GM11168 (cell line): ENCODE measurements at regions not wholly inside any gene's neighbourhood (a gene's known extent, or its start where the extent isn't known, plus 50 kb on each side); places are given as distances from the start of the nearest gene placed in this dataset.

Source experiments
- in situ Hi-C: fragments of 300-500 bp; cut with MboI; formaldehyde crosslinking; loops from one replicate; pipeline ENCODE4 v1.12.0; 2022; ENCODE audit warnings: low sequenced_read_pairs; ENCODE audit not compliant: unreplicated experiment

DNA sequence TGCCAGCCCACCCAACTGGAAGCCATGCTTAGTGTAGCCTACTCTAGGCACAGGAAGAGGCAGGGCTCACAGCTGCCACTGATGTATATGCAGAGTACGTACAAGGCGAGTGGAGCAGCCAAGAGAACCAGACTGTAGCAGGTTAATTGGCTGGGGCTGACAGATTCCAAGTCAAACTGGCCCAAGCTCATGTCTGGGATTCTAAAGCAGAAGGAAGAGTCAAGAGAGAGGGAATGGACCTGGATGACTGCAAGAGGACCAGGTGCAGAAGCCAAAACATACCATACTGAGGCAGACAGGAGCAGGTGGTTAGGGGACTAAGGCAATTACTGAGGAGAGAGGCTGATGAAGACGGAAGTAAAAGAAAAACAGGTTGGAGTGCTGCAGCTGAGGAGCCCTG lies 51.3 kb upstream of the LRRN2 start:
- in situ Hi-C loops: no loop called here

DNA sequence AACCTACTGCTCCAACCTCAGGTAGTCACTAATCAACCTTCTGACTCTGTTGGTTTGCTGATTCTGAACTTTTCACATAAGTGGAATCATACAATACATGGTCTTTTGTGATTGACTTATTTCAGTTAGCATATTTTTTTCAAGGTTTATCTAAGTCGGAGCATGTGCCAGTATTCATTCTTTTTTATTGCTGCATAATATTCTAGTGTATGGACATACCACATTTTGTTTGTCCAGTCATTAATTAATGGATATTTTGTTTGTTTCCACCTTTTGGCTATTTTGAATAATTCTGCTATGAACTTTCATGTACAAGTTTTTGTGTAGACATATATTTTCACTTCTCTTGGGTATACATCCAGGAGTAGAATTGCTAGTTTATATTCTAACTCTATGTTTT lies 53.0 kb upstream of the LRRN2 start:
- in situ Hi-C loops: no loop called here

DNA sequence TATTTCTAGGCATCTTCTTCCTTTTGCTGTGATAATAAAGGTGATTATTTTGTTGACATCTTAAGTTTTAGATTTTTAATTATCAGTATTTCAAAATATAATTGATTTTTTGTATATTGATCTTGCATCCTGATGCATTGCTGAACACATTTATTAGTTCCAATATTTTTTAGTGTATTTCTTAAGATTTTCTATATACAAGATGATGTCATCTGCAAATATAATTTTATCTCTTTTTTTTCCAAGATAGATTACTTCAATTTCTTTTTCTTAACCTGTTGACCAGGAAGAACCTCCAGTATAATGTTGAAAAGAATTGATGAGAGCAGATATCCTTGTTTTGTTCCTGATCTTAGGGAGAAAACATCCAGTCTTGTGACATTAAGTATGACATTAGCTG lies 54.8 kb upstream of the LRRN2 start:
- in situ Hi-C loops: no loop called here

DNA sequence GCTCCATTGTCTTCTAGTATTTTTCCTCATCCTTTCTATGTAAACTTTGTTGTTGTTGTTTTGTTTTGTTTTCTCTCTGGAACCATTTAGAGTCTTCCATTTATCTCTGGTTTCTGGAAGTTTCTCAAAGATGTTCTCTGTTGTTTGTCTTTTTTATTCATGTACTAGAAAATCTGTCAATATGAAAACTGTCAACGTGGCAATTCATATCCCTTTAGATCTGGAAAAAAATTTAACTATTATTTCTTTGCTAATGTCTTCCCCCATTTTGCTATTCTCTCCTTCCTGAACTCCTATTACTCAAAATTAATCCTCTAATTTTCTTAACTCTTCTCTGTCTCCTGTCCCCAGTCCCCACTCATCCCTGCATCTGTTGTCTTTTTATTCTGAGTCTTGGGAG lies 55.9 kb upstream of the LRRN2 start:
- in situ Hi-C loops: no loop called here

DNA sequence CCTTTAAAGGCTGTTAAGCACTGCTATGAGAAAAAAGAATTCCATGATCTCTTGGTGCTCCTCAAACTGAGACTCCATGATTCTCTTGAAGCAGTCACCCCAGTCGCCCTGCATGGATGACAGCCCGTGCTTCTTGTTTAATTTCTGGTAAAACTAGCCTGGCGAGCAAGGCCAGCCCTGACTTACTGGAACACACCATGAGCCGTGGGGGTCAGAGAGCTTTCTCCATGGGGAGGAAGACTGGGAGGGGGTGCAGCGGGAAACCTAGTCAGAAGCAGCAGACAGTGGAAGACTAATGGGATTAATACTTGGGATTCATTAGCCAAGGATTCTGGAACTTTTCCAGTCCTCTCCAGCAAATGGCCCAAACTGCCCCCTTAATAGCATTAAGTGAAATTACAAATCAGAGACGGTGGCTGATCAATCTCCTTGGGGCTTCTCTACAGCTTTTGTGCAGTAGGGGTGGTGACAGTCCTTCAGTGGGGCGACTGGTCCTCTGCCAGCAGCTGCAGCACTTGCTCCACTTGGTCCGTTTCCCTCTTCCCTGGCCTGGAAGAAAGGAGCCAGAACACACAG lies 57.2 kb upstream of the LRRN2 start:
- in situ Hi-C loops: no loop called here

DNA sequence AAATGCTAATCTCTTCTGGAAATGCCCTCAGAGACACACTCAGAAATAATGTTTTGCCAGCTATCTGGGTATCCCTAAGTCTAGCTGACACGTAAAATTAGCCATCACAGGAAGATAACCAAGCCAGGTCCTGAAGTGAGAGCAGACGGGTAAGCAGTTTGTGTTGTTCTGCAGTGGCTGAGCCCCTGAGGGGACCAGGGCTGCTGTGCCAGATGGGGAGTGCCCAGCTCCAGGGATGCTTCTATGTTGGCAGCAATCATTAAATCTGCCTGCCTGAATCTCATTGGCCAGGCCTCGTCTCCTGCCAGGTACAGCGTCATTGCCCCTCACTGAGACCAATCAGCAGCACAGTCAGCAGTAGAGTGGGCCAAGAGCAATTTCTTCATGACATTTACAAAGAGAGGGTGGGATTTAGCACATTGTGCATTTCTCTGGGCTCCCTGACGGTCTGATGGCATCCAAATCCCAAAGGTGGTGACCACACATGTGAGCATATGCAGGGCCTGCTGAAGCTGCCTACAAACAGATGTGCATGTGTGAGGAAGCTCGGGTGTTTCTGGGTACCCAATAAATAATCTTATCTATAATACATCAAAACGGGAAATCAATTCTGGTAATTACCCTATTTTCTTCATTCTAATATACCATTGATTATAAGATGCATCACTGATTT lies 58.7 kb upstream of the LRRN2 start:
- in situ Hi-C loops: no loop called here

DNA sequence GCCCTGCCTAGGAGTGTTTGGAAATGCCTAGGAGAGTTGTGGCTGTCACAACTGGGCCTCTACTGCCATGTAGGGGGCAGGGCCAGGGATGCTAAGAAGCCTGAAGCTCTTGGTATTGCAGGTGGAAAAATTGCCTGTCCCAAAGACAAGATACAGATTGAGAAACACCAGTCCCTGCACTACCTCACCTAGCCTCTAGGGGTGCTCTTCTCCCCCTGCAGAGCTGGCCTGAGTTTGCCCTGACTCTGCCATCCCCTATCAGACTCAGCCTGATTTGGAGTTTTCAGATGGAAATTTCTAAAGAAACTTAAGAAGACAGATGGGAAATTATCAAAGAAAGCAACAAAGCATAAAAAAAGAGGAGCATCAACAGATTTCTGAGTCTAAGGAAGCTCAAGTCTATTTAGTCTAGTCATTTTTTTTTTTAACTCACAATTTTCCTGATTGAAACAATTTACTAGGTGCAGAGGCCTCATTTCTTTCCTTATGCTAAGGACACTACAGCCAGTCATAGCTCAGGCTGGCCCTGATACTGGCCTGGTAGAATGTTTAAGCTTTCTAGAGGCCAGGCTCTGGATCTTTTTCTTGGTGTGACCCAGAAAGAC lies 61.4 kb upstream of the LRRN2 start:
- in situ Hi-C loops: no loop called here

DNA sequence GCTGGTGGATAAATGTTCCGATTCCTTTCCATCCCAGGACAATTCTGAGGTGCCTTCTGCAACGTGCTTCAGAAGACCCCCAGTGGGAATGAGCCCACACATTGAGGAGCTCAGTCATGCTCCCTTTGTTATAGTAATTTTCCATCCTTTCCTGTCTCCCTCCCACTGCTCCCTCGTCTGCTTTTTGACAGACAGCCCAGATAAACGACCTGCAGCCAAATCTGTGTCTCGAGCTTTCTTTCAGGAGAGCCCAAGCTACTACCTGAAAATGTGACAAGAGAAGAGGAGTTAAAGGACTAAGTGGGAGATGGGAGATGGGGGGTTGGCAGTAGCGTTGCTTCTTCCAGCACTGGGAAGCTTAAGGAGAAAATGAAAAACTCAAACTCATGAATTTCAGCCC lies 65.9 kb upstream of the LRRN2 start:
- in situ Hi-C loops: no loop called here

DNA sequence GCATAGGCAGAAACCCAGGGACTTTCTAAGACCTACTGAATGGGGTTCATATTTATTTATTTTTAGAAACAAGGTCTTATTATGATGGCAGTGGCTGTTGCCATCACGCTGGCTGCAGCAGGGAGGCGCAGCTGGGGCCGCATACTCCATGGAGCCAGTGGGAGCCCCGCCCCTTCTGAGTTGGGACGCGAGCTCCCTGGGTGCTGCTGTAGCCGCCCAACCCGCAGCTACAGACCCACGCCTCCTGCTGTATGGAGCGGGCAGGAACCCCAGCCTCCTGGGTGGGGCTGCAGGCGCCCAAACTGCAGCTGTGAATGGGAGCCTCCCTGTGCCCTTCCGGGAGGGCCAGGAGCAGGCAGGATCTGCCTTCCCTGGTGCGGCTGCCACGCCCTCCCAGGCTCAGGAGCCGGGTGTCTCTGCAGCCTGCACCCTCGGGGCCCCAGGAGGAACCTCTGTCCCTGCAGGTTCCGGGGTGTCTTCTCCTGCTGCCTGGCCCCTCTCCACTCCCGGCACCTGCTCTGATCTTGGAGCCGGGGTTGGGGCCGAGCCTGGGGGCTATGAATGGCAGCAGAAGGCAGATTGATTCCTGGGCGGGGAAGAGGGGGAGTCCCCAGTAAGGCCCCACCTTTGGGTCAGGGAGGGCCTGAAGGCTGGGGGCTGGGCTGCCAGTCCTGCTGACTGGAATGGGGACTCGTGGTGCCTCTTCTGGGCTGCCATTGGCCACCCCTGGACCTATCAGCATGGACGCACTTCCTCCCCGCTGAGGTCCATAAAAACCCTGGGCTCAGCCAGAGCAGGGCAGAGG lies 66.5 kb upstream of the LRRN2 start:
- in situ Hi-C loops: no loop called here

DNA sequence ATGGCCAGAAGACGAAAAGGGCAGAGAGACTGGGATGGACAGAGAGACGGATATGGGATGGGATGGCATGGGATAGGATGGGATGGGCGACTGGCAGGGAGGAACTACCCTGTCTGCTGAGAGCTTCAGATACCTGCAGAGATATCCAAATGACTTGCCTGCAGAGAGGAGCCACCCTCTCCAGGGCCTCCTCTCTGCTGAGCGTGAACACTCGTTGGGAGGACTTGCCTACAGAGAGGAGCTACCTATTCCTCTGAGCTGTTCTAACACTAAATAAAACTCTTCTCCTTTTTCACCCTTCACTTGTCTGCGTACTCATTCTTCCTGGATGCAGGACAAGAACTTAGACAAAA lies 67.1 kb upstream of the LRRN2 start:
- in situ Hi-C loops: no loop called here

DNA sequence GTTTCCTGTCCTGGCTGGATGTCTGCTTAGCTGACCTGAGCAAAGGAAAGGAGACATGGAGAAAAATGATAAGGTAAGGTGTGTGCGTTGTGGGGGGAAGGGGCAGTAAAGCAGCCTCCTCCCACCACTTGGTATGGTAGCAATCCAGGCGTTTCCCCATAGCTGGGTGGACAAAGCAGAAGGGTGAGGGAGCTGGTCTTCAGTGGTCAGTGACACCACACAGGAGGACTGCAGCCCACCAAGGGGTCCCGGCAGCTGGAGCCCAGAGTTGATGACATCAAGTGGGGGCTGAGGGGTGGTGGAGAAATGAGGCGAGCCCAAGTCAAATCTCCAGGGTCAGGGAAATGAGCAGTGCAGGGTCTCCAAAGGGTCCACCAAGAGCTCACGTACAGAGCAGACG lies 69.3 kb upstream of the LRRN2 start:
- in situ Hi-C loops: no loop called here

DNA sequence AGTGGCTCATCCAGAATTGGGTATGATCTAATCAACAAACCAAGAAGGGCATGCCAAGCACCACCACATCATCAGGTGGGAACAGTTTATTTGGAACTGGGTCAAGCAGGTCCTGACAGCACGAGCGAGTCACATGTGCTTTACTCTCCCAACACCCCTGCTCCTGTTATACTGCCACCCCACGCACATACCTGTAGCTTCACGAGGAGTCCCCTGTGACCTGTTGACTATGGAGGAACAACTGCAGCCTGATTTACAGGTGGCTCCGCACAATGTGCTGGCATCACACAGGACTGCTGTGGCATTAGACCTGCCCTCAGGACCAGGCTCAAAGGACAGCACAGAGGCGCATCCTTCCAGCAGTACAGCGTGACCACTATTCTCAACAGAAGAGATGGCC lies 70.8 kb upstream of the LRRN2 start:
- in situ Hi-C loops: no loop called here

DNA sequence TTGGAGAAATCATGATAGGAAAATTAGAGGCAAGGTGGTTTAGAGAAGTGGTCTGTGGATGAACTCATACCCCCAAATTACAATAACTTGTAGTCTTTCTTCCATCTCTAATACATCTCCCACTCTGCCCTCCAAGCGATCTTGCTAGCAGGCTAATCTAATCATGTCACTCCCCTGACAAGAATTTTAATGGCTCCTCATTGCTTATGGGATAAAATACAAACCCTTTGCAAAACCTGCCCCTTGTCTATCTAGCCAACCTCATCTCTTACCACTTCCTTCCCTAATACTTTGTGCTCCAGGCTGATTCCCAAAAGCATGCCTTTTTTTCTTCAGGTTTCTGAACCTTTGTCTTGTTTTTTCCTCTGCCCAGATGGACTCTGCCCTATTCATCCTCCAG lies 71.3 kb upstream of the LRRN2 start:
- in situ Hi-C loops: no loop called here

DNA sequence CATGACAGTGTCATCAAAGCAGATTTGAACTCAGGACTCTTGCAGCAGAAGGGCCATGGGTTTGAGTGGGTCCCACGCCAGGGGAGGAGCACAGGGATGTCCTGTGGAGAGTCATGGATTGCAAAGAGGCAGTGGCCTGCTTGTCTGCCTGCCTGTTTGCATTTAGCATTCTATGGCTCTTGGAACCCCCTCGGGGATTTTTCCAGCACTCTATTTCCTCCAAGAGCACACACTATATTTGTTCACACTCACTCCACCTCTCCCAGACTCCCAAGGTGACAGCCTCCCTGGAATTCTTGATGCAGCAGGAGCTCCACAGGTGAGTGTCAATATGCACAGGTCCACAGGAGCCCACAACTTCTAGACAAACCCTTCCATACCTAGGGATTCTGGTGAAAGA lies 73.1 kb upstream of the LRRN2 start:
- in situ Hi-C loops: no loop called here

DNA sequence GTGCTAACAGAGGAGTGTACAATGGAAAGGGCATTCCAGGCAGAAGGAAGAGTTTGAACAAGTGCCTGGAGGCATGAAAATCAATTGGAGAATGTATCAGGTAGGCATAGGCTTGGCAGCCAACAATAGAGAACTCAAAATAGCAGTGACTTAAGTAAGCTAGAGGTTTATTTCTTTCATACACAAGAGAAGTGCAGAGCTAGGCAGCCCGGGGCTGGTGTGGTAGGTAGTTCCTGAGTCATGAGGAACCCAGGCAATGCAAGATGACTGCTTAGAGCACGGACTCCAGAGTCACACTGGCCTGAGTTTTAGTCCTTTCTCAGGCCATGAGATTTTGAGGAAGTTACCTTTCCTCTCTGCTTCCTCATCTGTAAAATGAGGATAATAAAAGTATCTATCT lies 74.8 kb upstream of the LRRN2 start:
- in situ Hi-C loops: loop anchor here (5.0 kb wide), 1 partner anchor 193 kb away; no protein-coding TSS in a partner anchor

DNA sequence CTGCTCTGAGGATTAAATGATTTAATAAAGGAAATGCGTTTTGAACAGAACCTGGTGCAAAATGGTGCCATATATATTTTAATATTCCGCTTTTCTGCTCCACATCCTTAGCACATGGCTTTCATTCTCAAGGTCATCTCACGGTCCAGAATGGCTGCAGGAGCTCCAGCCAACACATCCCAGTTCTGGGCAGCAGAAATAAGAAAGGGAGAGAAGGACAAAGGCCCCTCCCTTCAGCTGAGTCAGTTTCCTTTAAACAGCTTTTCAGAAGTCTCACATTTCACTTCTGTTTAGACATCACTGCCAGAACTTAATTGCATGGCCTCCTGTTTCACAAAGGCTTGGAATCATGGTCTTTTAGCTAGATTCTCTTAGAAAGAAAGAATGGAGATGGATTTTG lies 75.2 kb upstream of the LRRN2 start:
- in situ Hi-C loops: loop anchor here (5.0 kb wide), 1 partner anchor 193 kb away; no protein-coding TSS in a partner anchor

DNA sequence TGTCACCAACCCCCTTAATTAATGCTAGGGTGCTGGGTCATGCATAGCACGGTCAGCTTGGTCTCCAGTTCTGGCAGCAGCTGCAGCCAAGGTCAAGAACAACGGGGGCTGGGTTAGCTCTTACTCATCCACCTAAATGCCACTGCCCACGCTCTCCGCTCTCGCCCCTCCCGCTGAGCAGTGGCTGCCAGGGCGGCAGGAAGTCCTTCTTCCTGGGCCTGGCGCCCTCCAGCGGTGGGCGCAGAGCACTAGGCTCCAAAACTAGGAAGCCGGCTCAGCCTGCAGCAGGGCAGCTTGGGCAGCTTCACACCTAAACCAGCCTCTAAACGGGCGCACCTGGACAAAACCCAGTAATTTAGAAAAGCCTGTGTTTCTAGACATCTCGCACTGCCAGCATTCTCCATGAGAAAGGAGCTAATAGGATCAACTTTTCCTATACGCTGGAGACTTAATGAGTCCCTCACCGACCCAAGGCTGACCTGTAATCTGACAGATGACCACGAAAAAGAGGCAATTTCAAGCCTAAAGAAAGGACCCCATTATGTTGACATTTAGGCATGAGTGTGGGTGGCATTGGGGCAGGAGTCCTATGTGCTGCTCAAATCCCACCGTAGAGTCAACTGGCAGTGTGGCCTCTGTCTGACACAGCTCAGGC lies 78.4 kb upstream of the LRRN2 start:
- in situ Hi-C loops: loop anchor here (5.0 kb wide), 1 partner anchor 197 kb away; no protein-coding TSS in a partner anchor

DNA sequence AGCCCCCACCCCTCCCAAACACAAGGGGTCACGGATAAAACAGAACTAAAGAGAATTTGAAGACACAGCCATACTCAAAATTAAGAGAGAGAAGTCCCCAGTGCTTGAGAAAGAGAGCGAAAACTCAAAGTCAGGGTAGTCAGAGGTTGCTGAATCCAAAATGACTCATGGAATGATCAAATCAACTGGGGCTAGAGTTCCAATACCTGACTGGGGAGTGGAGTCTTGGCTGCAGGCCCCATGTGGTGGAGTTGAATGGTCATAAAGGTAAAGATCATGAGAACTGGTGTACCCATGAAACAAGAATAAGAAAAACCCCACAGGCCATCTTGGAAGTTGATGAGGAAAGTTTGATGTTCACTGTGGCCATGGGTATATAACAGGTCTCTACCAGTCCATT lies 84.5 kb upstream of the LRRN2 start:
- in situ Hi-C loops: no loop called here

DNA sequence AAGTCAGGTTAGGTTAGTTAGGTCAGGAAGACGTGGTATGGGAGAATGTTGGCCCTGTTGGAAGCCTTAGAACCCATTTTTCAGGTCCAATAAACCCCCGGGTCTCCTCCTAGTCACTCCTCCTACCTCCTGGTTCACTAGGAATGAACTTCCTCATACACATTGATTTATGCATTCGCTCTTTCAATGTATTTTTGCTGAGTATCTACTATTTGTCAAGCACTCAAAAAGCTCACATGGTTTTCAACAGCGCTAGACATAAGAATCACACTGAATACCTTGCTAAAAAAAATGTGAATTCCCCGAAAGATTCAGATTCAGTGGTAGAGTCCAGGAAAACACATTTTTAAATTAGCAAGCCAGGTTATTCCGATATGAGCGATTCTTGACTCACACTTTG lies 85.8 kb upstream of the LRRN2 start:
- in situ Hi-C loops: no loop called here

DNA sequence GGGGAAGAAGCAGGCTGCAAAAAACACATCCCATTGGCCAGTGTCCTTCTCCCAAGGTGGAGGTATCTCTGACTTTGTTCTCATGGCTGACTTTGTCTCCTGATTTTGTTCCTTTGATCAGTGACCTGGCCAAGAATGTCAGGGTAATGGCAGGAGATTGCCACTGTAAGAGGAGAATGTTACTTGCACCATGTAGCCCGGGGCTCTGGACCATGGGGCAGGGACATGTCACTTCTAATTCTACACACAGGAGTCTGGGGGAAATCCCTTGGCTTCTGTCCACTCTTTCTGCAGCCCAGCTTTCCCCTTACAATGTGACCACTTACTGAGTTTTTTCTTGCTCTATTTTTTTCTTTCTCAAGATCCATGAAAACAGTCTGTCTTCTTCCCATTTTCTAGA lies 87.7 kb upstream of the LRRN2 start:
- in situ Hi-C loops: no loop called here

DNA sequence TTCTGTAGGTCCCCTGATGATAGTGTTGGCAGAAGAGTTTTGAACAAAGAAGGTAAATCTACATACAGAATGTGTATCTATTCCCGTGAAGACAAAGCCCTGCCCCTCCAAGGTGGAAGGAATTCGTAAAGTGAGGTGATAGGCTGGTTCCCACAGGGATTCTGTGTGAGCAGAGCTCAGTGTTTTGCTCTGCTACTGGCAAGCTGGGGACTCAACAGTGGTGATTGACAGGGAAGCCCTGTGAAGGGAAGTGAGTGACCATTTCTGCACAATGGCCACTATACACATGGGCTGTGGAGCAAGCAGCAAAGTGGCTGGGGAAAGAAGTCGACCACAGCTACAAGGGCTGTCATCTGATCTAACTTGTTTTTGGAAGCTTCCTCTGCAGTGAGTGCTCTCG lies 90.0 kb upstream of the LRRN2 start:
- in situ Hi-C loops: no loop called here
